Astrocyte (in vitro differentiated cells and primary cell): ENCODE measurements at regions not wholly inside any gene's neighbourhood (a gene's known extent, or its start where the extent isn't known, plus 50 kb on each side); places are given as distances from the start of the nearest gene placed in this dataset.

ENCODE experiments used
- DNase-seq: peaks from one replicate; pipeline ENCODE4 v3.0.0-alpha.2; 2010; ENCODE audit warnings: low read depth
- FAIRE-seq: peaks from 2 replicates; lab custom pipeline; 2011; peaks lifted over from hg19 to GRCh38; lab: Jason Lieb, UNC
- H2AFZ ChIP-seq: 2 replicates; pipeline ENCODE4 v1.6.0; 2012; ENCODE audit warnings: low read depth, low read length, inconsistent platforms
- H3K27ac ChIP-seq: 2 replicates; pipeline ENCODE4 v1.5.1; 2011; ENCODE audit warnings: low read depth, low read length, inconsistent platforms
- H3K27me3 ChIP-seq: 2 replicates; pipeline ENCODE4 v1.6.0; 2011; ENCODE audit warnings: low read length, inconsistent platforms; ENCODE audit not compliant: insufficient read depth
- H3K36me3 ChIP-seq: 2 replicates; pipeline ENCODE4 v1.5.1; 2011; ENCODE audit warnings: low read length, inconsistent platforms; ENCODE audit not compliant: insufficient read depth
- H3K4me1 ChIP-seq: 2 replicates; pipeline ENCODE4 v1.5.1; 2011; ENCODE audit warnings: low read length, inconsistent platforms; ENCODE audit not compliant: insufficient read depth
- H3K4me2 ChIP-seq: 2 replicates; pipeline ENCODE4 v1.6.0; 2012; ENCODE audit warnings: low read length, inconsistent platforms
- H3K4me3 ChIP-seq: 2 replicates; pipeline ENCODE4 v1.5.1; 2011; ENCODE audit warnings: low read depth, mild to moderate bottlenecking, low read length, inconsistent platforms; ENCODE audit not compliant: insufficient read depth
- H3K79me2 ChIP-seq: 2 replicates; pipeline ENCODE4 v1.6.0; 2012; ENCODE audit warnings: mild to moderate bottlenecking, low read length, inconsistent platforms; ENCODE audit not compliant: insufficient read depth
- H3K9ac ChIP-seq: 2 replicates; pipeline ENCODE4 v1.6.0; 2012; ENCODE audit warnings: mild to moderate bottlenecking, low read length, inconsistent platforms
- H3K9me3 ChIP-seq: 2 replicates; pipeline ENCODE4 v1.5.1; 2012; ENCODE audit warnings: low read depth, mild to moderate bottlenecking, low read length, inconsistent platforms; ENCODE audit not compliant: insufficient read depth
- H4K20me1 ChIP-seq: 2 replicates; pipeline ENCODE4 v1.6.0; 2012; ENCODE audit warnings: low read length, inconsistent platforms; ENCODE audit not compliant: insufficient read depth
- H3K27ac Mint-ChIP-seq: one replicate; pipeline ENCODE4 v1.8.0; 2021; ENCODE audit warnings: mild to moderate bottlenecking, mixed read lengths; ENCODE audit not compliant: unreplicated experiment
- H3K27me3 Mint-ChIP-seq: one replicate; pipeline ENCODE4 v1.8.0; 2021; ENCODE audit warnings: low read depth, mixed read lengths; ENCODE audit not compliant: unreplicated experiment
- H3K36me3 Mint-ChIP-seq: one replicate; pipeline ENCODE4 v1.8.0; 2021; ENCODE audit warnings: low read depth, mixed read lengths; ENCODE audit not compliant: unreplicated experiment
- H3K4me1 Mint-ChIP-seq: one replicate; pipeline ENCODE4 v1.8.0; 2021; ENCODE audit warnings: low read depth, mixed read lengths; ENCODE audit not compliant: unreplicated experiment
- H3K4me3 Mint-ChIP-seq: one replicate; pipeline ENCODE4 v1.8.0; 2021; ENCODE audit warnings: mild to moderate bottlenecking, moderate library complexity, mixed read lengths; ENCODE audit not compliant: unreplicated experiment
- H3K9me3 Mint-ChIP-seq: one replicate; pipeline ENCODE4 v1.8.0; 2021; ENCODE audit warnings: mild to moderate bottlenecking, mixed read lengths; ENCODE audit not compliant: unreplicated experiment
- CTCF ChIP-seq: IDR thresholded peaks from 2 replicates; pipeline ENCODE4 v1.5.1; 2011; ENCODE audit warnings: low read depth, mild to moderate bottlenecking, inconsistent platforms, low read length, moderate library complexity; ENCODE audit not compliant: insufficient read depth
- EZH2 ChIP-seq: IDR thresholded peaks from 2 replicates; pipeline ENCODE4 v1.6.1; 2012; ENCODE audit warnings: mild to moderate bottlenecking, low read length, inconsistent platforms; ENCODE audit not compliant: insufficient read depth

- FAIRE-seq: no peak
Measured at GRCh38 chr10:111926286-111926685, 257.3 kb downstream of the GPAM start.

GRCh38 chr10:111933937-111934336, 249.6 kb downstream of the GPAM start:
- H3K27ac Mint-ChIP-seq: no peak overlapping the region
- H3K4me3 Mint-ChIP-seq: no peak overlapping the region
- peaks cover 4% of the 10 kb centered on the region for H3K9me3 Mint-ChIP-seq
- no peak overlapping the region for H2AFZ ChIP-seq
- H3K4me1 ChIP-seq: no peaks in the 10 kb centered on the region
- H3K27me3 ChIP-seq: no peaks in the 10 kb centered on the region
- no peak overlapping the region for H3K27ac ChIP-seq
- H3K4me3 ChIP-seq: no peak overlapping the region
- H3K4me2 ChIP-seq: no peak overlapping the region
- no peaks in the 10 kb centered on the region for H3K36me3 ChIP-seq
- no peaks in the 10 kb centered on the region for H3K9me3 ChIP-seq
- H3K9ac ChIP-seq: no peak overlapping the region
- no peak for TF ChIP-seq CTCF
- no peak for TF ChIP-seq EZH2
- H3K36me3 Mint-ChIP-seq: no peaks in the 10 kb centered on the region
- no peaks in the 10 kb centered on the region for H3K27me3 Mint-ChIP-seq
- H3K4me1 Mint-ChIP-seq: no peaks in the 10 kb centered on the region
- no peaks in the 10 kb centered on the region for H4K20me1 ChIP-seq
- FAIRE-seq (no peak), DNase-seq (no peak)
- H3K79me2 ChIP-seq: no peaks in the 10 kb centered on the region

More at GRCh38 chr10:111926286-111926685, 257.3 kb downstream of the GPAM start:
- Histone ChIP-seq H2AFZ (no peak overlapping the region), H3K4me2 (no peak overlapping the region), H3K36me3 (no peaks in the 10 kb centered on the region), H3K79me2 (no peaks in the 10 kb centered on the region), H3K4me1 (no peaks in the 10 kb centered on the region), H3K9me3 (no peaks in the 10 kb centered on the region), H3K27ac (no peak overlapping the region), H3K27me3 (no peaks in the 10 kb centered on the region), H3K9ac (no peak overlapping the region), H3K4me3 (no peak overlapping the region), H4K20me1 (no peaks in the 10 kb centered on the region)
- TF ChIP-seq CTCF (no peak), EZH2 (no peak)
- Mint-ChIP-seq H3K36me3 (no peaks in the 10 kb centered on the region), H3K4me1 (no peaks in the 10 kb centered on the region), H3K4me3 (no peak overlapping the region), H3K9me3 (peaks cover 4% of the 10 kb centered on the region), H3K27ac (no peak overlapping the region), H3K27me3 (peaks cover 3% of the 10 kb centered on the region)
- no peak for DNase-seq

DNA sequence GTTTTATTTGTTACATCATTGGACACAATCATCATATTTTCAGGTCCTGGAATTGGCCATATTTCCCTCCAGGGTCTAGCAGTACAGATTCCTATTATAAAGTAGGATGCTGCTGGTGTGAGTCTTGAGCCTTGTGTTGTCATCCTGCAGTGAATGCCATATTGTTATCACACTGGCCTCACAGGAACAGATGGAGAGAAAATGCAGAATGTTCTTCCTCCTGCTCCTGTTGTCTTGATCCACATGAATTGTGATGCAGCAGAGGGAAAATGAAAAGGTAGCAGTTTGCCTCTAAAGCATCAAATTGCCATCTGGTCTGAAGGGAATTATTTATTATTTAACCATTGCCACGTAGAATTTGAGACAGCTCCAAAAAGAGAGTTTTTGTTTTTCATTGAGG, 248.6 kb downstream of the GPAM start:
- H3K27ac Mint-ChIP-seq: no peak overlapping the region
- DNase-seq (no peak), FAIRE-seq (no peak)
- no peaks in the 10 kb centered on the region for H3K9me3 ChIP-seq
- no peaks in the 10 kb centered on the region for H3K4me1 Mint-ChIP-seq
- no peak overlapping the region for H3K4me3 ChIP-seq
- H4K20me1 ChIP-seq: no peaks in the 10 kb centered on the region
- no peaks in the 10 kb centered on the region for H3K79me2 ChIP-seq
- no peaks in the 10 kb centered on the region for H3K27me3 Mint-ChIP-seq
- H3K4me3 Mint-ChIP-seq: no peak overlapping the region
- H2AFZ ChIP-seq: no peak overlapping the region
- H3K9ac ChIP-seq: no peak overlapping the region
- TF ChIP-seq EZH2: no peak
- TF ChIP-seq CTCF: no peak
- no peak overlapping the region for H3K27ac ChIP-seq
- H3K36me3 ChIP-seq: no peaks in the 10 kb centered on the region
- no peak overlapping the region for H3K4me2 ChIP-seq
- H3K4me1 ChIP-seq: no peaks in the 10 kb centered on the region
- no peaks in the 10 kb centered on the region for H3K36me3 Mint-ChIP-seq
- peaks cover 4% of the 10 kb centered on the region for H3K9me3 Mint-ChIP-seq
- H3K27me3 ChIP-seq: no peaks in the 10 kb centered on the region
